ENCODE measurements at regions not wholly inside any gene's neighbourhood (a gene's known extent, or its start where the extent isn't known, plus 50 kb on each side); places are given as distances from the start of the nearest gene placed in this dataset.

DNA sequence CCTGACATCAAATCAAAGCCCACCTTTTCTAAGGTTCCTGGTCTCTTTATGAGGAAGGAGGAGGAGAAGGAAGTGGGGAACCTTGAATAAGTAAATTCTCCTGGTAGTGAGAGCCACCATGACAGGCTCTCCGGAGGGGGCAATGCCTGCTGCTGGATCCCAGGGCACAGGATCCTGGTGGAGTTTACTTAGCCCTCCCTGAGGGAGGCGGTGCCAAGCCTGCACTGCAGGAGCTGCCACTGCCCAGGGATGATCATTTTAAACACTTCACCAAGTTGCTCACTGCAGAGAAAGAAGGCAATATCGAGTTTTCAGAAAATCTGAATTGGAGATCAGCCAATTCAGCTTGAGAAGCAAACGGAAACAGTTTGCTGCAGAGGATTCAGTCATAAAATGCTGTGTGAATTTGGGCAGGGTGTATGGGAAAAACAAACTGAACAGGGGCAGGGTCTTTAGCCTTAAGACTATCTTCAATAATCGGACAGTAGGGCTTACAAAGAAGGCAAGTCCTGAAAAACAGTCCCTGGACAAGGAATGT is 200.7 kb downstream of the RAD51AP2 start:
- Histone ChIP-seq H3K36me3 (ENCODE audit: insufficient read depth) (no peaks in the 10 kb centered on the region), H3K79me2 (replicated peaks; ENCODE audit: insufficient read depth) (no peaks in the 10 kb centered on the region), H3K9me2 (ENCODE audit: insufficient read depth) (peaks cover 9% of the 10 kb centered on the region; the same call in 1 of the 2 replicates), H3F3A (replicated peaks; ENCODE audit: low read depth) (no peaks in the 10 kb centered on the region), H3K4me3 (no peak overlapping the region), H3K27ac (ENCODE audit: low read depth) (no peak overlapping the region), H4K20me1 (replicated peaks; ENCODE audit: insufficient read depth) (no peaks in the 10 kb centered on the region), H3K27me3 (ENCODE audit: insufficient read depth) (no peaks in the 10 kb centered on the region), H3K4me2 (no peak overlapping the region), H3K4me1 (ENCODE audit: insufficient read depth) (no peaks in the 10 kb centered on the region), H2AFZ (no peak overlapping the region)
- no peaks in the 10 kb centered on the region for H3K36me3 Mint-ChIP-seq (ENCODE audit: low read depth)
- ATAC-seq (no peak), DNase-seq (ENCODE audit: low spot score) (no peak)
- no peak overlapping the region for H3K4me3 Mint-ChIP-seq
- no peak for TF ChIP-seq ZNF331 (CRISPR knock-in tag; IDR thresholded peaks at IDR 0.05; ENCODE audit: low read depth)
- no peak for TF ChIP-seq POLR2AphosphoS5 (IDR thresholded peaks at IDR 0.05; ENCODE audit: low read depth)
- TF ChIP-seq EZH2phosphoT487 (IDR thresholded peaks at IDR 0.05; ENCODE audit: unreplicated experiment) = no peak
- TF ChIP-seq EZH2 (IDR thresholded peaks at IDR 0.05; ENCODE audit: low read depth, unreplicated experiment) = no peak
- no peak for TF ChIP-seq ZNF462 (CRISPR knock-in tag; IDR thresholded peaks at IDR 0.05)
- TF ChIP-seq, protein P1, sequence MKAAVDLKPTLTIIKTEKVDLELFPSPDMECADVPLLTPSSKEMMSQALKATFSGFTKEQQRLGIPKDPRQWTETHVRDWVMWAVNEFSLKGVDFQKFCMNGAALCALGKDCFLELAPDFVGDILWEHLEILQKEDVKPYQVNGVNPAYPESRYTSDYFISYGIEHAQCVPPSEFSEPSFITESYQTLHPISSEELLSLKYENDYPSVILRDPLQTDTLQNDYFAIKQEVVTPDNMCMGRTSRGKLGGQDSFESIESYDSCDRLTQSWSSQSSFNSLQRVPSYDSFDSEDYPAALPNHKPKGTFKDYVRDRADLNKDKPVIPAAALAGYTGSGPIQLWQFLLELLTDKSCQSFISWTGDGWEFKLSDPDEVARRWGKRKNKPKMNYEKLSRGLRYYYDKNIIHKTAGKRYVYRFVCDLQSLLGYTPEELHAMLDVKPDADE (IDR thresholded peaks at IDR 0.05) = no peak
- no peak for TF ChIP-seq ZNF114 (CRISPR knock-in tag; IDR thresholded peaks at IDR 0.05)
- TF ChIP-seq JUNB (IDR thresholded peaks at IDR 0.05; ENCODE audit: unreplicated experiment) = no peak
- no peak for TF ChIP-seq NANOG (IDR thresholded peaks at IDR 0.05; ENCODE audit: borderline replicate concordance)
- TF ChIP-seq, protein P2, sequence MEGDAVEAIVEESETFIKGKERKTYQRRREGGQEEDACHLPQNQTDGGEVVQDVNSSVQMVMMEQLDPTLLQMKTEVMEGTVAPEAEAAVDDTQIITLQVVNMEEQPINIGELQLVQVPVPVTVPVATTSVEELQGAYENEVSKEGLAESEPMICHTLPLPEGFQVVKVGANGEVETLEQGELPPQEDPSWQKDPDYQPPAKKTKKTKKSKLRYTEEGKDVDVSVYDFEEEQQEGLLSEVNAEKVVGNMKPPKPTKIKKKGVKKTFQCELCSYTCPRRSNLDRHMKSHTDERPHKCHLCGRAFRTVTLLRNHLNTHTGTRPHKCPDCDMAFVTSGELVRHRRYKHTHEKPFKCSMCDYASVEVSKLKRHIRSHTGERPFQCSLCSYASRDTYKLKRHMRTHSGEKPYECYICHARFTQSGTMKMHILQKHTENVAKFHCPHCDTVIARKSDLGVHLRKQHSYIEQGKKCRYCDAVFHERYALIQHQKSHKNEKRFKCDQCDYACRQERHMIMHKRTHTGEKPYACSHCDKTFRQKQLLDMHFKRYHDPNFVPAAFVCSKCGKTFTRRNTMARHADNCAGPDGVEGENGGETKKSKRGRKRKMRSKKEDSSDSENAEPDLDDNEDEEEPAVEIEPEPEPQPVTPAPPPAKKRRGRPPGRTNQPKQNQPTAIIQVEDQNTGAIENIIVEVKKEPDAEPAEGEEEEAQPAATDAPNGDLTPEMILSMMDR (conservative IDR thresholded peaks at IDR 0.05; ENCODE audit: low read depth in 2 of 2) = no peak
- TF ChIP-seq, protein P3, sequence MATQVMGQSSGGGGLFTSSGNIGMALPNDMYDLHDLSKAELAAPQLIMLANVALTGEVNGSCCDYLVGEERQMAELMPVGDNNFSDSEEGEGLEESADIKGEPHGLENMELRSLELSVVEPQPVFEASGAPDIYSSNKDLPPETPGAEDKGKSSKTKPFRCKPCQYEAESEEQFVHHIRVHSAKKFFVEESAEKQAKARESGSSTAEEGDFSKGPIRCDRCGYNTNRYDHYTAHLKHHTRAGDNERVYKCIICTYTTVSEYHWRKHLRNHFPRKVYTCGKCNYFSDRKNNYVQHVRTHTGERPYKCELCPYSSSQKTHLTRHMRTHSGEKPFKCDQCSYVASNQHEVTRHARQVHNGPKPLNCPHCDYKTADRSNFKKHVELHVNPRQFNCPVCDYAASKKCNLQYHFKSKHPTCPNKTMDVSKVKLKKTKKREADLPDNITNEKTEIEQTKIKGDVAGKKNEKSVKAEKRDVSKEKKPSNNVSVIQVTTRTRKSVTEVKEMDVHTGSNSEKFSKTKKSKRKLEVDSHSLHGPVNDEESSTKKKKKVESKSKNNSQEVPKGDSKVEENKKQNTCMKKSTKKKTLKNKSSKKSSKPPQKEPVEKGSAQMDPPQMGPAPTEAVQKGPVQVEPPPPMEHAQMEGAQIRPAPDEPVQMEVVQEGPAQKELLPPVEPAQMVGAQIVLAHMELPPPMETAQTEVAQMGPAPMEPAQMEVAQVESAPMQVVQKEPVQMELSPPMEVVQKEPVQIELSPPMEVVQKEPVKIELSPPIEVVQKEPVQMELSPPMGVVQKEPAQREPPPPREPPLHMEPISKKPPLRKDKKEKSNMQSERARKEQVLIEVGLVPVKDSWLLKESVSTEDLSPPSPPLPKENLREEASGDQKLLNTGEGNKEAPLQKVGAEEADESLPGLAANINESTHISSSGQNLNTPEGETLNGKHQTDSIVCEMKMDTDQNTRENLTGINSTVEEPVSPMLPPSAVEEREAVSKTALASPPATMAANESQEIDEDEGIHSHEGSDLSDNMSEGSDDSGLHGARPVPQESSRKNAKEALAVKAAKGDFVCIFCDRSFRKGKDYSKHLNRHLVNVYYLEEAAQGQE (IDR thresholded peaks at IDR 0.05; ENCODE audit: unreplicated experiment) = no peak
- no peak for TF ChIP-seq STAT1 (IDR thresholded peaks at IDR 0.05; ENCODE audit: unreplicated experiment)
- no peak for TF ChIP-seq CREB1 (CRISPR knock-in tag; IDR thresholded peaks at IDR 0.05; ENCODE audit: low read depth)
- H3K27me3 Mint-ChIP-seq (ENCODE audit: insufficient read depth, low read depth, poor library complexity) = no peaks in the 10 kb centered on the region
- no peaks in the 10 kb centered on the region for H3K9me3 Mint-ChIP-seq
- 0 out of 3 replicates have a peak, but pooled peaks cover 3% of the 10 kb centered on the region for H3K4me1 Mint-ChIP-seq
- no peak overlapping the region for H3K27ac Mint-ChIP-seq

Data from GM23338 (cell line).